Retinal pigment epithelial cell (primary cell): ENCODE measurements at regions not wholly inside any gene's neighbourhood (a gene's known extent, or its start where the extent isn't known, plus 50 kb on each side); places are given as distances from the start of the nearest gene placed in this dataset.

Experiments
- DNase-seq: peaks from one replicate; pipeline ENCODE4 v3.0.0-alpha.2; 2010; ENCODE audit warnings: low read depth
- H3K4me3 ChIP-seq: 2 replicates; pipeline ENCODE4 v1.5.1; 2011; ENCODE audit warnings: mild to moderate bottlenecking, low read length, control low read depth, moderate library complexity
- TF ChIP-seq, protein P1 (sequence below): conservative IDR thresholded peaks from 2 replicates; pipeline ENCODE4 v1.5.1; 2011; ENCODE audit warnings: low read depth, low read length, control low read depth, inconsistent platforms

DNA sequence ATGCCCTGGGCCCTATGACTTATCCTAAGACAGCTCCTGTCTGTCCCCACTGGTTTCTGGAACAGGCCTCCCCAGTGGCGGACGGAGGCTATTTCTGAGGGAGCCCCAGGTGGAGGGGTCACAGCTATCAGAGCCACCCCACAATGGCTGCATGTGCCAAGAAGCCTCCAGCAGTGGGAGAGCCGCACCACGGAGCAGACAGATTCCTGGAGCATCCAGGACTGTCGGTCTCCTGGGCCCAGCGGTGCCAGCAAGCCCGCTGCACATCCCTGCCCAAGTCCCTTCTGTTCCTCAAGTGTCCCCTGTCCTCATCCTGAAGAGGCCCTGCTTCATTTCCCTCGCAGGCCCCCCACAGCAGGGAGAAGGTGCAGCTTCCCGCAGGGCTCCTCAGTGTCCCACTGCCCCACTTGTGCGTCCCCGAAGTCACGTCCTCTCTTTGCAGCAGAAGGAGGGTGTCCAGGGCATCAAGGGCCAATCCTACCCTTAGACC lies 193.0 kb upstream of the SHH start:
- DNase-seq, result no peak
- H3K4me3 ChIP-seq, result no peak overlapping the region
- TF ChIP-seq, protein P1, sequence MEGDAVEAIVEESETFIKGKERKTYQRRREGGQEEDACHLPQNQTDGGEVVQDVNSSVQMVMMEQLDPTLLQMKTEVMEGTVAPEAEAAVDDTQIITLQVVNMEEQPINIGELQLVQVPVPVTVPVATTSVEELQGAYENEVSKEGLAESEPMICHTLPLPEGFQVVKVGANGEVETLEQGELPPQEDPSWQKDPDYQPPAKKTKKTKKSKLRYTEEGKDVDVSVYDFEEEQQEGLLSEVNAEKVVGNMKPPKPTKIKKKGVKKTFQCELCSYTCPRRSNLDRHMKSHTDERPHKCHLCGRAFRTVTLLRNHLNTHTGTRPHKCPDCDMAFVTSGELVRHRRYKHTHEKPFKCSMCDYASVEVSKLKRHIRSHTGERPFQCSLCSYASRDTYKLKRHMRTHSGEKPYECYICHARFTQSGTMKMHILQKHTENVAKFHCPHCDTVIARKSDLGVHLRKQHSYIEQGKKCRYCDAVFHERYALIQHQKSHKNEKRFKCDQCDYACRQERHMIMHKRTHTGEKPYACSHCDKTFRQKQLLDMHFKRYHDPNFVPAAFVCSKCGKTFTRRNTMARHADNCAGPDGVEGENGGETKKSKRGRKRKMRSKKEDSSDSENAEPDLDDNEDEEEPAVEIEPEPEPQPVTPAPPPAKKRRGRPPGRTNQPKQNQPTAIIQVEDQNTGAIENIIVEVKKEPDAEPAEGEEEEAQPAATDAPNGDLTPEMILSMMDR, result no peak

DNA sequence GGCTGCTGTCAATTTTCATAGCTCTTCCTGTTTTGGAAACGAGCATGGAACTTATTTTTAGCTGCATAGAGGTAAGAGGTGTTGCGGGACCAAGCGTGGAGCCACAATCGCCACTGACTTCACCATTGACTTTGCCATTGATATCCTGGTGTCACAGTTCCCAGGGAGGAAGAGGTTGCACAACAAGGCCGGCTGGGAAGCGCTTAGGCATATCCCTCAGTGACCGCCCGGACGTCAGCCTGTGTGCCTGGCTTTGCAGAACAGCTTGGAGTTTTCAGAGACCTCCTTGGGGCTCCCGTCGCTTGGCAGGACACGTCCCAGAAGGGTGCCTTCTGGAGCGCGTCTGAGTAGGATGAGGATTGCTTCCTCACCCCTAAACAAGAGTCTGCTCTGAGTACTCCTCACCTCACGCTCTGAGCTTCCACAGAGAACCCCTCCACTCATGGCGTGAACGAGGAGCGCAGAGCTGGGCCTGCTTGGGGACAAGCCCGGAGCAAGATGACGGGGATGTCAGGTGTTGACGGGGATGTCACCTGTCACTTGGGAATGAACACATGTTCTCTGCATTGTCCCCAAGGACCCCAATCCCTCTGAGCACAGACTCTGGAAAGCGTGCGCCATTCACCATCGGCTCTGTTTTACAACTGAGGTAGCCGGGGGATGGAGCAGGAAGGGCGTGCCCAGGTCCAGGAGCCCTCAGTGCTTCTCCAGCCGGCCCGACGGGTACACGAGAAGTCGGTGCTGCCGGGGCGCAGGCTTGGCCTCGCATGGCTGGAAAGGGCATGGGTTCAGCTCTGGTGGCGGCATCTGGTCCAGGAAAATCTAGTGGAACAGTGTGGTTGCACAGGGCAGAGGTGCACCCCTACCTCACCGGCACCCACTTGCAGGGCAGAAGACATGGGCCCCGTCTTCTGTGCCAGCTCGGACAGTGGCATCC lies 192.3 kb upstream of the SHH start:
- no peak for DNase-seq
- H3K4me3 ChIP-seq, result no peak overlapping the region
- TF ChIP-seq, protein P1, result no peak

DNA sequence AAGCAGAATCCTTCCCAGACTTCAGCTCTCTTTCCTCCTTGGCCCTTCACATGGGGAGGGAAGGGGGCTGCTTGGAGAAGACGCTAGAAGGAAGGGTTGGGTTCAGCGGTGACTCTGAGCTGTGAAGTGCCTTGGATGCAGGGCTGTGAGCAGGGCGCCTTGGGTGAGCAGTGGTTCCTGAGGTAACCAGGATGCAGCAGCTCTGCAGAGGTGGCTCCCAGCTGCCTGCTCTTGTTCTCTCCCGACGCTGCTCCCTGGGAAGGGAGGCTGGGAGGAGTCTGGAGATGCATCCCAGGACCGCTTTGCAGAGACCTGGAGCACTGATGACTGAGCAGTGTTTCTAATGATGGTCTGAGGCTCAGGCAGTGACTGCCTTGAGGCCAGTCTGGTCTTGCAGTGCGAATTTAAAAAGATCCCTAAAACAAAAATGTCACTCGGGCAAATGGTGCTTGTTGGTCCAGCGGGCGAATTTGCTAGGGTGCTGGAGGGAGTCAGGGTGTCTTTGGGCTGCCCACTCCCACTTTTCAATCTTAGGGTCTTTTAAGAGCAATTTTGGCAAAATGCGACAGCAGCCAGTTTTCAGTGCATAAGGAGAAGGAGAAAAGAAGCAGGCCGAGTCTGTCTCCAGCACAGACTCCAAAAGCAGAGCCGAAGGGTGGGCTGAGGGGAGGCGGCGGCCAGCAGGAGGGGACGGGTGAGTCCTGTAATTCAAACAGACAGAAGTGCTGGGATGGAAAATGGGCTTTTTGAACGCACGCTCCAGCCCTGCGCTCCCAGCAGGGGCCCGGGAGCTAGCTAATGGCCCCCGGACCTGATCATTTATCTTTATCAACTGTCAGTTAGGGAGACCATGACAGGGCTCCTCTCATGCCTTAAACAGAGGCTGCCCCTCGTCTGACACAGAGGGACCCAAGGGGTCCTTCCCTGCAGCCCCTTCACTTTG lies 191.2 kb upstream of the SHH start:
- no peak for DNase-seq
- TF ChIP-seq, protein P1, result no peak
- no peak overlapping the region for H3K4me3 ChIP-seq

DNA sequence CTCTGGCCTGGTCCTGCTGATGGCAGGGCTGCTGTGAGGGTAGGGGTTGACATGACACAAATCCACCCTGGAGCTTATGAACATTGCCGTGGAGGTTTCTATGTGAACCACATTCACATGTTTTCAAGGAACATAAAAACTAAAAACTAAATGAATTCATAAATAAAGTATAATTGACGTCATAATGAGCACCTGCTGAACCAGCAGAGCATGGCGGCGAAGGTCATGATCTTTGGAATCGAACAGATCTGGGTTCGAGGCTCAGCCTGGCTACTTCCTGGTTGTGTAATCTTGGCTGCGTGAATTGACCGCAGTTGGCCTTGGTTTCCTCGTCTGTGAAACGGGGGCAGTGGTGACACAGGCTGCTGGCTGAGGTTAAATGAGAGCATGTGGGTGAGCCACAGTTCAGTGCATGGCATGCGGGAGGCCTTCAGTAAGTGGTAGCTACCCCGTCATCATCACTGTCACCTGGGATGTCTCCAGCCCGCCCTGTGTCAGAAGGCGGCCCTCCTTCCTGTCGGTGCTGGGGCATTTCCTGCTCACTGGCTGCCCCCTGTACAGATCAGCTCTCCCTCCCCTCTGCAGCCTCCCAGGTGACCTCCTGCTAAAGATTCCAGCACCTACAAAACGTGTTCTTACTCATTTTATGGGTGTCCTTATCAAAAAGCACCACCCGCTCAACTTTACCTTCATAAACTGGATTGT lies 190.3 kb upstream of the SHH start:
- TF ChIP-seq, protein P1, result no peak
- H3K4me3 ChIP-seq, result no peak overlapping the region
- DNase-seq, result no peak

DNA sequence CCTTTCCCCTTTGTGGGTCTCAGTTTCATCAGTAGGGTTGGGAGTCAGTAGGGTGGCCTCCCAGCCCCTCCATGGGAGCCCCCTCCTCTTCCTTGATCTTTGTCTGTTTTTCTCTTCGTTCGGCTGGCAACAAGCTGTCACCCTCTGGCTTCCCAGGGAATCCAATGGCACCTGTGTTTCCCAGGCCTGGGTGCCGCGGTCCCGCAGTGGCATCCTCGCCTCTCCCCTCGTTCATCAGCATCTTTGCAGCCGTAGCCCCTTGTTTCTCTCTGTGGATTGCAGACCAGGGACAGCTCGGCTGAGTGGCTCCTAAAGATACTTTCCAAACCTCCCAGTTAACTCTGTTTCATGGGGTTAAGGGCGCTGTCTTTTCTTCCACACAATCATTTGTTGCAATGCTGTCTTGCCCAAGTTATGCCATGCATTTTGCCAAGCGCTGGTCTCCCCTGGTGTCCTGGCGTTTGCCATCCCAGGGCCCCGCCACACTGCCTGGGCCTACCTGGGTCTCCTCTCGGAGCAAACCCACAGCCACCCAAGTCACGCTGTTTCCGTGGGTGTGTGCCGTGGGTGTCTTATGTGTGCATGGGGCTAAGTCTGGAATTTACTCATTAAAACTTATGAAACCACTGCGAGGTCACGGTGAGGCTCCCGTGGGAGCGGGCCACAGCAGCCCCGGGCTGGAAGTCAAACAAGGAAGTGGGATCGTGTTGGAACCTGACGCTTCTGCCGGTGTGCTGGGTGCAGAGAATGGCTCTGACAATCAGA lies 189.4 kb upstream of the SHH start:
- no peak for DNase-seq
- TF ChIP-seq, protein P1, result no peak
- no peak overlapping the region for H3K4me3 ChIP-seq
